ENCODE measurements at regions not wholly inside any gene's neighbourhood (a gene's known extent, or its start where the extent isn't known, plus 50 kb on each side); places are given as distances from the start of the nearest gene placed in this dataset.
"Not testable (repeated sequence)": the region's sequence is repeated elsewhere in the genome, so short reads cannot be mapped to it uniquely, and the experiment has no call there.

- FAIRE-seq (no peak), DNase-seq (ENCODE audit: extremely low spot score, insufficient read length, low read depth) (no peak)
Measured at GRCh38 chr10:64976150-64976549, 1454.9 kb downstream of the REEP3 start.

GRCh38 chr10:64977915-64978314, 1456.7 kb downstream of the REEP3 start:
- no peak for FAIRE-seq

DNA sequence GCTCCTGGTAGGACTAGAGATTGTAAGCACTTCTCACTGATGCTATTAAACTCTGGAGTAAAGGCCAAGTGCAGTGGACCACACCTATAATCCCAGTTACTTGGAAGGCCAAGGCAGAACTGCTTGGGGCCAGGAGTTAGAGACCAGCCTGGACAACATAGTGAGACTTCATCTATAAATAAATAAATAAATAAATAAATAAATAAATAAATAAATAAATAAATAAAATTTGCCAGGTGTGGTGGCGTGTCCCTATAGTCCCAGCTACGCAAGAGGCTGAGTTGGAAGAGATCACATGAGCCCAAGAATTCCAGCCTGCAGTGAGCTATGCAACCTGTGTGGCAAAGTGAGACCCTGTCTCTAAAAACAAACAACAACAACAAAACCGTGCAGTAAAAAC, 1475.7 kb downstream of the REEP3 start:
- no peak for DNase-seq (ENCODE audit: extremely low spot score, insufficient read length, low read depth)
- FAIRE-seq: no peak

More at GRCh38 chr10:64977915-64978314, 1456.7 kb downstream of the REEP3 start:
- no peak for DNase-seq (ENCODE audit: extremely low spot score, insufficient read length, low read depth)

GRCh38 chr10:65010845-65011244, 1489.6 kb downstream of the REEP3 start:
- DNase-seq (ENCODE audit: extremely low spot score, insufficient read length, low read depth) (no peak), FAIRE-seq (no peak)

DNA sequence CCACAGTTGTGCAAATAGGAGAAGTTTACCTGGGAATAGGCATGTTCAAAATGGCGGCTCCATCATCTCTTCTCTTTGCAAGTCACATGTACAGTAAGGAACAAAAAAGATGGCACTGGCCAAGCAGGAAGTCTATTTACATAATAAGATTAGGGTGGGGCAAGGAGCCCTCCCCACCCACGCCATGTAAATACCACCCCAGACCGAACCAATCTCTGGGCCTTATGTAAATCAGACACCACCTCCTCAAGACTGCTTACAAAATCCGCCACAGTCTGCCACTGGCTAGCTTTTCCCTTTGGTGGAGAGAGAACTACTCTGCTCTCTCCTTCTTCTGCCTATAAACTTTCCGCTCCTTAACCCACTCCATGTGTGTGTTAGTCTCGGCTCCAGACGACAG, 1496.3 kb downstream of the REEP3 start:
- DNase-seq (ENCODE audit: extremely low spot score, insufficient read length, low read depth) (no peak), FAIRE-seq (no peak)

DNA sequence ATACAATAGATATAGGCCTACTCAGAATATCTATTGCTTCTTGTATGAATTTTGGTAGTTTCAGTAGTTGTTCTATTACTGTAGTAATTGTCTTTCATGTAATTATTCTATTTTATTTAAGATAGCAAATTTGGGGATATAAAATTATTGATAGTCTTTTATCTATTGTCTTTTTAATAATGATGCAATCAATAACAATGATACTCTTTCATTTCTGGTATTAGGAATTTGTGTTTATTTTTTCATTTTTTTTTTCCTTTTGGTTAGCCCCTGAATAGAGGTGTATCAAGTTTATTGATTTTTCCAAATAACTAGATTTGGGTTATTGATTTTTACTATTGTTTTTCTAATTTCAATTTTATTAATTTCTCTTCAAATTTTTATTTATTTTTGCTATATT, 1503.7 kb downstream of the REEP3 start:
- FAIRE-seq (no peak), DNase-seq (ENCODE audit: extremely low spot score, insufficient read length, low read depth) (no peak)

DNA sequence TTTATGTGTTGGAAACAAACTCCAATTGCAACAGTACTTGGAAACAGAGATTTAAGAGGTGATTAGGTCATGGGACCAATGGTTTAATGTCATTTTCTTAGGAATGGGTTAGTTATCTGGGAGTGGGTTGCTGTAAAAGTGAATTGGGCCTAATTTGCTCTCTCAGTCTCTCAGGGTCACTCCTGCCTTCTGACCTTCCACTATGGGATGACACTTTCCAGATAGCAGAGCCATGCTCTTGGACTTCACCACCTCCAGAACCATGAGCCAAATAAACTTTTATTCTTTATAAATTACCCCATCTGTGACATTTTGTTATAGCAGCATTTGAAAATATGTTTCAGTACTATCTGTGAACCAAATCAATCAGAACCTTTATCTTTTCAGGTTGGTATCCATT, 1509.1 kb downstream of the REEP3 start:
- FAIRE-seq: no peak
- DNase-seq (ENCODE audit: extremely low spot score, insufficient read length, low read depth): no peak

GRCh38 chr10:65032867-65033769, 1511.9 kb downstream of the REEP3 start:
- FAIRE-seq (no peak), DNase-seq (ENCODE audit: extremely low spot score, insufficient read length, low read depth) (no peak)

DNA sequence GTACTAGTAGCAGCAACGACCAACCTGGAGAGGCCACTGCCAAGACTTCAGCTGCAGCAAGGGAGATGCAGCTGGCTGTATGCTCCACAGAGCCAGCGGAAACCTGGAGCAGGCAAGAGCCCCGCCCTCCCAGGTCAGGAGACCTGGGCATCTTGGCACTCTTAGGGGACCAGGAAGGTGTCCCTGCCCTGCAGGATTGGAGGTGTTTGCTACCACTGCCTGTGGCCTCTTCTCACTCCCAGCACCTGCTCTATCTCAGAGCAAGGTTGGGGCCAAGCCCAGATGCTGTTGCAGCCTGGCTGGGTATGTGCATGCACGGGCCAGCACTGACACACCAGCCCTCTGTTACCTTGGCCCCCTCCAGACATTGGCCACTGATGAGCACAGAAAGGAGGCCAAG, 1512.8 kb downstream of the REEP3 start:
- no peak for DNase-seq (ENCODE audit: extremely low spot score, insufficient read length, low read depth)
- no peak for FAIRE-seq

DNA sequence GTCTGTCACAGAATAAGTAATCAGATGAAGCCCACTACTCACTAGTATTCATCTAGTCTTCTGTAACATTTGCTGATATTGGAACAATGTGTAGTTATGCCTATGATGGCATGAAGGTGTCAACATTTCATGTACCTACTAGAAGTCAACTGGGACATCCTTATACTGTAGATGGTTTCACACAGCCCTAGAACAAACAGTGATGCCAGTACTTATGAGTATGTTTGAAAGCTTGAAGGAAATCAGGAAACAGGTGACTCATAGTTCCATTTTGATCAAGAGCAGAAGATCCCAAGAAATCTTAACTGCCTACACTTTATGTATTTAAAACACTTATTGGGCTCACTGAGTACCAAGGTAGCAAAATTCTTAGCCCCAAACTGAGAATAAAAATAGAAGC, 1519.6 kb downstream of the REEP3 start:
- DNase-seq (ENCODE audit: extremely low spot score, insufficient read length, low read depth) (no peak), FAIRE-seq (no peak)

DNA sequence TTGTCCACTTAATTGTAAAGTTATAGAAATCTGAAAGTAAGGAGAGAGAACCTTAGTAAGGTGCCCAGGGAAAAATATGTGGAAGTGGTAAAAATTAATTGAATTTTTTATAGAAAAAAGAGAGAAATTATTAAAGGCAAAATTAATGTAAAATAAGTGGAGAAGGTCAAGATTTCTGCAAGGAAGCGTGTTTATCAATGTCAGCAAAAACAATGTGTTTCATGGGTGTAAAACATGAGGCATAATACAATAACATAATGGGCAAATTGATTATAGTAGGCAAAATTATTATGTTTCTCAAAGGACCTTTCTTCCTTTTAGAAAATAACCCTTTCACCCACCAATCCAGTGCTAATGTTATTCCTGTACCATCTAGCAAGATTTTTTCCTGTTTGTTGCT, 1520.1 kb downstream of the REEP3 start:
- FAIRE-seq (no peak), DNase-seq (ENCODE audit: extremely low spot score, insufficient read length, low read depth) (no peak)

DNA sequence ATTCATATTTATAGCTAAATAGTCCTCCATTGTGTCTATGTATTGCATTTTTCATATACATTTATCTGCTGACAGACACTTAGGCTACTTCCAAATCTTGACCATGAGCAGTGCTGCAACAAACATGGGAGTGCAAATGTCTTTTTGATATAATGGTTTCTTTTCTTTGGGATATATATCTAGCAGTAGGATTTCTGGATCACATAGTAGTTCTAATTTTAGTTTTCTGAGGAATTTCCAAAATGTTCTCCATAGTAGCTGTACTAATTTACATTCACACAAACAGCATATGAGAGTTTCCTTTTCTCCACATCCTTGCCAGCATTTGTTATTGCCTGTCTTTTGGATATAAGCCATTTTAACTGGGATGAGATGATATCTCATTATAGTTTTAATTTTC, 1521.3 kb downstream of the REEP3 start:
- no peak for DNase-seq (ENCODE audit: extremely low spot score, insufficient read length, low read depth)

DNA sequence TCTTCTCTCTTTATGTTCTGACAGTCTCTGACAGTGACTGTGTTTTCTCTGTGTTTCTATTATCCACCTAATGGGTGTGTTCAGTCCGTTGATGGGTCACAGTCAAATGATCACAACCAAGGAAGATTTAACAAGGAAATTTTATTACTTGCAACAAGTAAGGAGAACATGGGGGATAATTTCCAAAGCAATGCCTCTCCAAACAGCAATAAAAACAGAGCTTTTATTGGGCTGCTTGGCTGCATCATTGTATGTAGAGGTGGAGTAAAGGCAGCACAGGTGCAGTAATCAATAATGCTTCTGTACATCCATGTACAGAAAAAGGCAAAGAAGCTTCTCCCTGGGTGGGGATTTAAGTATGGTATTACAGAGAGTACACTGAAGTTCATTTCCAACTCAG, 1525.6 kb downstream of the REEP3 start:
- FAIRE-seq: no peak

More for the DNA sequence above, 1521.3 kb downstream of the REEP3 start:
- no peak for FAIRE-seq

DNA sequence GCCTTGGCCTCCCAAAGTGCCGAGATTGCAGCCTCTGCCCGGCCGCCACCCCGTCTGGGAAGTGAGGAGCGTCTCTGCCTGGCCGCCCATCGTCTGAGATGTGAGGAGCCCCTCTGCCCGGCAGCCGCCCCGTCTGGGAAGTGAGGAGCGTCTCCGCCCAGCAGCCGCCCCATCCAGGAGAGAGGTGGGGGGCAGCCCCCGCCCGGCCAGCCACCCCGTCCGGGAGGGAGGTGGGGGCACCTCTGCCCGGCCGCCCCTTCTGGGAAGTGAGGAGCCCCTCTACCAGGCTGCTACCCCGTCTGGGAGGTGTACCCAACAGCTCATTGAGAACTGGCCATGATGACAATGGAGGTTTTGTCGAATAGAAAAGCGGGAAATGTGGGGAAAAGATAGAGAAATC, 1530.9 kb downstream of the REEP3 start:
- not testable (repeated sequence) for FAIRE-seq; DNase-seq (ENCODE audit: extremely low spot score, insufficient read length, low read depth)

More for the DNA sequence above, 1525.6 kb downstream of the REEP3 start:
- no peak for DNase-seq (ENCODE audit: extremely low spot score, insufficient read length, low read depth)

GRCh38 chr10:65053397-65053796, 1532.2 kb downstream of the REEP3 start:
- DNase-seq (ENCODE audit: extremely low spot score, insufficient read length, low read depth); FAIRE-seq: not testable (repeated sequence)

DNA sequence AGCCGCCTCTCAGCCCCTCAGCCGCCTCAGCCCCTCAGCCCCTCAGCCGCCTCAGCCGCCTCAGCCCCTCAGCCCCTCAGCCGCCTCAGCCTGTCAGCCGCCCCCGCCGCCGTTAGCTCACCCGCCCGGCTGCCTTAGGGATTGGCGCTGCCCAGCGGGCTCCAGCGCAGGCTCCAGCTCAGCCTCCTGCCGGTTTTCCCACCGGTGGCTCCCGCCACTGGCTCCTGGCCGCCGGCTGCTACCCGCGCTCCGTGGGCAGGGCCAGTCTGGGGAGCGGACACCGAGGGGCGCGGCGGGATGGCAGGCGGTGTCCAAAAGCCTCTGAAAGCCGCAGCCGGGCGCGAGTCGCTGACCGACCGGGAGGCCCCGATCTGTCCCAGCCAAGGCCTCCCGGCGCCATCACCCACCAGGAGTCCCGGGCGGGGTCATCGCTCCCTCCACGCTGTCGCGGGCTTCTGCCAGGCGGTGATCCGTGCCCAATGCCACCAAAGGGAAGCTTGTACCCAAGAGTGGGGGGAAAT, 1532.7 kb downstream of the REEP3 start:
- FAIRE-seq; DNase-seq (ENCODE audit: extremely low spot score, insufficient read length, low read depth): not testable (repeated sequence)

- not testable (repeated sequence) for FAIRE-seq; DNase-seq (ENCODE audit: extremely low spot score, insufficient read length, low read depth)
Measured at GRCh38 chr10:65054701-65055100, 1533.5 kb downstream of the REEP3 start.

DNA sequence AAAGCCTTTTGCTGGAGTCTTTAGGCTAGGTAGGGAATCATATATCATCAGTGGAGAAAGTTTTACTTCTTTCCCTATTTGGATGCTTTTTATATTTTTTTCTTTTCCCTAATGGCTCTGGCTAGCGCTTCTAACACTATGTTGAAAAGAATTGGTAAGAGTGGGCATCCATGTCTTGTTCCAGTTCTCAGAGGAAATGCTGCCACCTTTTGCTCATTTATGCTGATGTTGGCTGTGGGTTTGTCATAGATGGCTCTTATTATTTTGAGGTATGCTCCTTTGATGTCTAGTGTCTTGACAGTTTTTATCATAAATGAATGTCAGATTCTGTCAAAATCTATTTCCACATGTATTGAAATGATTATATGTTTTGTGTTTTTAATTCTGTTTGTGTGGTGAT, 1544.1 kb downstream of the REEP3 start:
- DNase-seq (ENCODE audit: extremely low spot score, insufficient read length, low read depth): no peak
- FAIRE-seq: no peak

GRCh38 chr10:65083222-65083621, 1562.0 kb downstream of the REEP3 start:
- DNase-seq (ENCODE audit: extremely low spot score, insufficient read length, low read depth) (no peak), FAIRE-seq (no peak)

- no peak for FAIRE-seq
- DNase-seq (ENCODE audit: extremely low spot score, insufficient read length, low read depth): no peak
Measured at GRCh38 chr10:65090991-65091390, 1569.8 kb downstream of the REEP3 start.

DNA sequence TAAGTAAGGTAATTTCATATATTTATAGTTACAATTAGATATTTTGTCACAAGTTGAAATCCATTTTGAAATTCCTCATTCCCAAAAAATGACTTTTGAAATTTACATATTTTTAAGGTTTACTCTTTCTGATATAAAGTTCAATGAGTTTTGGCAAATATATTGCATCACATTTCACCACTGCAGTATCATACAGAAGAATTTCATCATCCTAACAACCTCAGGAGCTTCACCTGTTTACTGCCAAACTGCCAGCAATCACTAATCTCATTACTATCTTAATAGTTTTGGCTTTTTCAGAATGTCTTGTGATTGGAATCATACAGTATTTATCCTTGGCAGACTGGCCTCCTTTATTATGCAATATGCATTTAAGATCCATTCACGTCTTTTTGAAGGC, 1578.9 kb downstream of the REEP3 start:
- DNase-seq (ENCODE audit: extremely low spot score, insufficient read length, low read depth): no peak
- no peak for FAIRE-seq
